Upper lobe of left lung (tissue), 4 donors: ENCODE measurements at regions not wholly inside any gene's neighbourhood (a gene's known extent, or its start where the extent isn't known, plus 50 kb on each side); places are given as distances from the start of the nearest gene placed in this dataset.

ENCODE experiments used
- EP300 ChIP-seq, 4 donors: sonication (generic); formaldehyde crosslinking; IDR thresholded peaks; one replicate each; pipeline ENCODE4 v1.5.1; 2017; ENCODE audit warnings: antibody characterized with exemption in 4 of 4, control low read depth in 2 of 4
- POLR2A ChIP-seq, 4 donors: fragments of 450-650 bp; IDR thresholded peaks; one replicate each; pipeline ENCODE4 v1.5.1; 2016 to 2017; ENCODE audit warnings: antibody characterized with exemption in 4 of 4, mild to moderate bottlenecking in 2 of 4
- TF ChIP-seq, protein P1 (sequence below), 6 experiments: fragments of 450-650 bp in 4 of 6; fragments of 200-600 bp in 2 of 6; sonication (generic) in 2 of 6; IDR thresholded peaks; one replicate each; pipeline ENCODE4 v1.5.1; 2016 to 2019; ENCODE audit warnings: antibody characterized with exemption in 6 of 6

DNA sequence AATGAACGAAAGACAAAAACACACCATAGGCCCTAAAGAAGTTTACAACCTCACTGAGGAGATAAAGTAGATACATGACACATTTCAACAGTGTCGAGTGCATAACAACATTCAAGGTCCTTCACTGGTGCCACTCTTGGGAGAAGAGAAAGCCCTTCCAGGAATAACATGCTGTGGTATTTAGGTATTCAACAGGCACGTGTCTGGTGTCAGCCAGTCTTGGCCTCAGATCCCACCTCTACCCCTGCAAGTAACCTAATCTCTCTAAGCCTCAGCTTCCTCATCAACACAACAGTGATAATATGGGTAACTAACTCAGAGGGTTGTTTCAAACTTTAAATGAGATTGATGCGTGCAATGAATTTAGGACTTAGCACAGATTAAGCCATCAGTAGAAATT lies 235.0 kb upstream of the ZC3H12C start:
- TF ChIP-seq, protein P1, sequence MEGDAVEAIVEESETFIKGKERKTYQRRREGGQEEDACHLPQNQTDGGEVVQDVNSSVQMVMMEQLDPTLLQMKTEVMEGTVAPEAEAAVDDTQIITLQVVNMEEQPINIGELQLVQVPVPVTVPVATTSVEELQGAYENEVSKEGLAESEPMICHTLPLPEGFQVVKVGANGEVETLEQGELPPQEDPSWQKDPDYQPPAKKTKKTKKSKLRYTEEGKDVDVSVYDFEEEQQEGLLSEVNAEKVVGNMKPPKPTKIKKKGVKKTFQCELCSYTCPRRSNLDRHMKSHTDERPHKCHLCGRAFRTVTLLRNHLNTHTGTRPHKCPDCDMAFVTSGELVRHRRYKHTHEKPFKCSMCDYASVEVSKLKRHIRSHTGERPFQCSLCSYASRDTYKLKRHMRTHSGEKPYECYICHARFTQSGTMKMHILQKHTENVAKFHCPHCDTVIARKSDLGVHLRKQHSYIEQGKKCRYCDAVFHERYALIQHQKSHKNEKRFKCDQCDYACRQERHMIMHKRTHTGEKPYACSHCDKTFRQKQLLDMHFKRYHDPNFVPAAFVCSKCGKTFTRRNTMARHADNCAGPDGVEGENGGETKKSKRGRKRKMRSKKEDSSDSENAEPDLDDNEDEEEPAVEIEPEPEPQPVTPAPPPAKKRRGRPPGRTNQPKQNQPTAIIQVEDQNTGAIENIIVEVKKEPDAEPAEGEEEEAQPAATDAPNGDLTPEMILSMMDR (IDR thresholded peaks at IDR 0.05), result no peak
- TF ChIP-seq POLR2A (IDR thresholded peaks at IDR 0.05), result no peak
- no peak for TF ChIP-seq EP300 (IDR thresholded peaks at IDR 0.05)
